Thoracic aorta (tissue), 2 donors: ENCODE measurements at regions not wholly inside any gene's neighbourhood (a gene's known extent, or its start where the extent isn't known, plus 50 kb on each side); places are given as distances from the start of the nearest gene placed in this dataset.

Source experiments
- ATAC-seq: fragments of 150-250 bp; one replicate; pipeline ENCODE4 v1.8.0; 2017; ENCODE audit warnings: low read depth; ENCODE audit not compliant: insufficient number of reproducible peaks, low FRiP score
- DNase-seq: peaks from one replicate; pipeline ENCODE4 v3.0.0-alpha.2; 2020; ENCODE audit warnings: low spot score
- H3K27ac ChIP-seq, 2 donors: fragments of 200-600 bp; sonication (generic); 1 replicate in 1 of 2; 2 replicates in 1 of 2; pipeline ENCODE4 v1.5.1; 2016; ENCODE audit warnings: mild to moderate bottlenecking in 2 of 2, moderate library complexity in 2 of 2
- H3K27me3 ChIP-seq: fragments of 200-600 bp; sonication (generic); replicated peaks from 2 replicates; pipeline ENCODE4 v1.6.0; 2016; ENCODE audit warnings: mild to moderate bottlenecking; ENCODE audit not compliant: insufficient read depth
- H3K36me3 ChIP-seq: fragments of 200-600 bp; sonication (generic); one replicate; pipeline ENCODE4 v1.5.1; 2016
- H3K4me1 ChIP-seq, 2 donors: fragments of 200-600 bp; sonication (generic); 1 replicate in 1 of 2; 2 replicates in 1 of 2; pipeline versions ENCODE4 v1.5.1 to v1.6.0; 2016; ENCODE audit warnings: low read depth in 2 of 2, mild to moderate bottlenecking in 1 of 2; ENCODE audit not compliant: control insufficient read depth in 1 of 2
- H3K4me3 ChIP-seq: fragments of 200-600 bp; sonication (generic); 2 replicates; pipeline ENCODE4 v1.5.1; 2016; ENCODE audit warnings: mild to moderate bottlenecking
- H3K9me3 ChIP-seq: fragments of 200-600 bp; sonication (generic); 2 replicates; pipeline ENCODE4 v1.5.1; 2016
- TF ChIP-seq, protein P1 (sequence below): fragments of 200-600 bp; sonication (generic); IDR thresholded peaks from one replicate; pipeline ENCODE4 v1.5.1; 2019; ENCODE audit warnings: antibody characterized with exemption

DNA sequence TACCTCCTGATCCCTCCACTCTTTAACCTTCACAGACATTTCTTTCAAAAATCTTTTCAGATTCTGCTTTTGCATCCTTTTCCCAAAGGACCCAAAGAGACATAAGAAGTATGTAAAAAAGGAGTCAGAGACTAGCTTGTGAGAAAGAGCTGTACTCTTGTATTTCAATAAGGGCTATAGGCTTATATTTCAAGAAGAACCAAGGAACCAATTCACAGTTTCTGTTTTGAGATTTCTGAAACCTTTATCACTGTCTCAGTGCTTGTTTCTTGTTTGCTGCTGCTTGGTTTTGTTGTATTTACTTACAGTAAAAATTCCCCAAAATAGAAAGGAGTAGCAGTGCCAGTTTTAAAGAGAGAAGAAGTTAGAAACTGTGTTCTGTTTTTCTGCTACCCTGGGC, 461.6 kb upstream of the ID4 start:
- TF ChIP-seq, protein P1, sequence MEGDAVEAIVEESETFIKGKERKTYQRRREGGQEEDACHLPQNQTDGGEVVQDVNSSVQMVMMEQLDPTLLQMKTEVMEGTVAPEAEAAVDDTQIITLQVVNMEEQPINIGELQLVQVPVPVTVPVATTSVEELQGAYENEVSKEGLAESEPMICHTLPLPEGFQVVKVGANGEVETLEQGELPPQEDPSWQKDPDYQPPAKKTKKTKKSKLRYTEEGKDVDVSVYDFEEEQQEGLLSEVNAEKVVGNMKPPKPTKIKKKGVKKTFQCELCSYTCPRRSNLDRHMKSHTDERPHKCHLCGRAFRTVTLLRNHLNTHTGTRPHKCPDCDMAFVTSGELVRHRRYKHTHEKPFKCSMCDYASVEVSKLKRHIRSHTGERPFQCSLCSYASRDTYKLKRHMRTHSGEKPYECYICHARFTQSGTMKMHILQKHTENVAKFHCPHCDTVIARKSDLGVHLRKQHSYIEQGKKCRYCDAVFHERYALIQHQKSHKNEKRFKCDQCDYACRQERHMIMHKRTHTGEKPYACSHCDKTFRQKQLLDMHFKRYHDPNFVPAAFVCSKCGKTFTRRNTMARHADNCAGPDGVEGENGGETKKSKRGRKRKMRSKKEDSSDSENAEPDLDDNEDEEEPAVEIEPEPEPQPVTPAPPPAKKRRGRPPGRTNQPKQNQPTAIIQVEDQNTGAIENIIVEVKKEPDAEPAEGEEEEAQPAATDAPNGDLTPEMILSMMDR: no peak
- Histone ChIP-seq H3K36me3 (no peaks in the 10 kb centered on the region), H3K4me1 (no peaks in the 10 kb centered on the region), H3K4me3 (no peak overlapping the region), H3K27me3 (no peaks in the 10 kb centered on the region), H3K27ac (no peak overlapping the region), H3K9me3 (no peaks in the 10 kb centered on the region)
- ATAC-seq (no peak), DNase-seq (no peak)

DNA sequence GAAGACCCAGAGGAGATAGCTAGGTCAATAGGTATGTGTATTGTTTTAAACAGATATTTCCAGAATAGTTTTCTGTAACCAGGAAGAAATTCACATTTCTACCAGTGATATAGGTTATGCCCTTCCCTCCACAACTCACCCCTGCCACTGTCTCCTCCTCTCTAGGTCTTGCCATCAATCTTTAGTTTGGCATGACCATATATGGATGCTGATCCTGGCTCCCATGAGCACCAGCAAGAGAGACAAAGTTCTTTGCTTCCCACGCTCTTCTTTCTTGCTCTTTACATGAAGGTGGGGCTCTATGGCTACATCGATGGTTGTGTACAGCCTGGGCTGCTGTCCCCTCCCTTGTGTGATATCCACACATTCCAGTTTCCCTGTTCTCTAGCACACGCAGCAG, 459.4 kb upstream of the ID4 start:
- ATAC-seq (no peak), DNase-seq (no peak)
- TF ChIP-seq, protein P1: no peak
- H3K4me1 ChIP-seq: no peaks in the 10 kb centered on the region
- no peaks in the 10 kb centered on the region for H3K9me3 ChIP-seq
- no peak overlapping the region for H3K4me3 ChIP-seq
- H3K36me3 ChIP-seq: no peaks in the 10 kb centered on the region
- no peak overlapping the region for H3K27ac ChIP-seq
- no peaks in the 10 kb centered on the region for H3K27me3 ChIP-seq

DNA sequence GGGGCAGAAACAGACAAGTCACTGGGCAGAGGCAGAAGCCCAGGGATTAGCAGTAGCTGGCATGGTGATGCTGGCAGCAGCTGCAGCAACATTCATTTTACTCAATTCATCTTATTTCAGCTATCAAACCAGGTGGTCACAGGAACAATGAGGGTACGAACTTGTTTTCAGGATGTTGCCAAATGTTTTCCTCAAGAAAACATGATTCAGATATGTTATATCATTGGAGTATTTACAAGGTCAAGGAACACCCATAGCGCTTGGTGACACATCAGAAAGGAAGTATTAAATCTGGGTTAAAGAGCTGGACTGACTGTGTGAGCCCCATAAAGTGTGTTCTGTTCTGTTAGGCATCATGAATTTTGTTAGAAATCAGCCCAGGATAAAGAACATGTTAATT, 456.9 kb upstream of the ID4 start:
- Histone ChIP-seq H3K9me3 (no peaks in the 10 kb centered on the region), H3K4me3 (no peak overlapping the region), H3K36me3 (no peaks in the 10 kb centered on the region), H3K27me3 (no peaks in the 10 kb centered on the region), H3K27ac (no peak overlapping the region), H3K4me1 (no peaks in the 10 kb centered on the region)
- no peak for DNase-seq
- no peak for ATAC-seq
- TF ChIP-seq, protein P1: no peak

DNA sequence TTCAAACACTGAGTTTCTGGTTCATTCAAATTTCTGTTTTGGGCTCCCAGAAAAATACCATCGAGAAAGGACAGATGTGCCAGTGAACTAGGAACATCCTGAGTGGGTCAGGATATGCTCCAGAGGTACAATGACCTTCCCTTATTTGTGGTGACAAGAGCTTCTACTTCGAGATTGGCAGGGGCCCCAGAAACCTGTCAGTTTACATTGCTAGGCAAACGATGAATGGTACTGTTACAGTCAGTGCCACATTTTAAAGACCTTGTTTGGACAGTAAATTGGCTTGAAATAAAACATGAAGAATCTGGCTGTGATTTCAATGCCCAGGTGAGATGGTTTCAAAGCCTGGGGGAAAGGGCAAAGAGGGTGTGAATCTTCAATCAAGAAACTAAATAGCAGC, 454.5 kb upstream of the ID4 start:
- H3K4me1 ChIP-seq: no peaks in the 10 kb centered on the region
- DNase-seq (no peak), ATAC-seq (no peak)
- no peak overlapping the region for H3K27ac ChIP-seq
- no peaks in the 10 kb centered on the region for H3K9me3 ChIP-seq
- TF ChIP-seq, protein P1: no peak
- H3K27me3 ChIP-seq: no peaks in the 10 kb centered on the region
- no peak overlapping the region for H3K4me3 ChIP-seq
- H3K36me3 ChIP-seq: no peaks in the 10 kb centered on the region

DNA sequence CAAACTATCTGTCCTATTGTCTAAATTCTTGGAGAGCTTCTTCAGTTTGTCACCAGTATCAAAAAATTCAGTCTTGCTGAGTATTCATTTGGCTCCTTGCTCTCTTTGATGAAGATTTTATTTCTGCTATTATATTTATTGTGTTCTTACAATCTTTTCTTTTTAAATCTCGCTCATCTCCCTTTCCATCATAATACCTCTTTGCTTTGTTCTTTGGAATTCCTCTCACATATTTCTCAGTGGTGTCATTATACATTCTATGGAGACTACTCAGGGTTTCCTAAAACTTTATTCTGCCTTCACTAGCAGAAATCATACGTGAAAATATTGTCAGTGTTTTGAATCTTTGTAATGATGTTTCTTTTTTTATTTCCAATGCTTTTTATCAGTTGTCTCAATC, 445.2 kb upstream of the ID4 start:
- TF ChIP-seq, protein P1: no peak
- Histone ChIP-seq H3K4me1 (no peaks in the 10 kb centered on the region), H3K4me3 (no peak overlapping the region), H3K27me3 (no peaks in the 10 kb centered on the region), H3K36me3 (no peaks in the 10 kb centered on the region), H3K9me3 (no peaks in the 10 kb centered on the region), H3K27ac (no peak overlapping the region)
- no peak for ATAC-seq
- DNase-seq: no peak
